IPS-NIHi11 (cell line): ENCODE measurements at regions not wholly inside any gene's neighbourhood (a gene's known extent, or its start where the extent isn't known, plus 50 kb on each side); places are given as distances from the start of the nearest gene placed in this dataset.

Experiments used
- DNase-seq: peaks from one replicate; pipeline ENCODE4 v3.0.0; 2012; ENCODE audit warnings: mixed read lengths, low spot score

DNA sequence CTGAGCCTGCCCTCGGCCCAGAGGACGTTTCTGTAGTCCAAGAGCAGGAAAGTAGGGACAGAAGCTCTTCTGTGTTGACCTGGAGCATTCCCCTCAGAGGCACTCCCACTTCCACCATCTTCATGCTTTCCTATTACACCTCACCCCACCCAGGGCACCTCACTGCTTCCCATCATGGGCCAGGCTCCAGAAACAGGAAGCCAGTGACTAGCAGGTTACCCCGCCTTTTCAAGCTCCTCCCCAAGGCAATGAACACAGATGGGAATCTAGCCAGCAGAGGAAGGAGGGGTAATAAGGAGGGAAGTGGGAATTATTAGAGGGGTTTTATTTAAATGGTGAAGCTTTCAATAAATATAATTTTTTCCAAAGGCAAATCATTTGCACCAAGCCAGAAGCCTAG, 308.8 kb upstream of the MGAT5 start:
- DNase-seq: no peak

DNA sequence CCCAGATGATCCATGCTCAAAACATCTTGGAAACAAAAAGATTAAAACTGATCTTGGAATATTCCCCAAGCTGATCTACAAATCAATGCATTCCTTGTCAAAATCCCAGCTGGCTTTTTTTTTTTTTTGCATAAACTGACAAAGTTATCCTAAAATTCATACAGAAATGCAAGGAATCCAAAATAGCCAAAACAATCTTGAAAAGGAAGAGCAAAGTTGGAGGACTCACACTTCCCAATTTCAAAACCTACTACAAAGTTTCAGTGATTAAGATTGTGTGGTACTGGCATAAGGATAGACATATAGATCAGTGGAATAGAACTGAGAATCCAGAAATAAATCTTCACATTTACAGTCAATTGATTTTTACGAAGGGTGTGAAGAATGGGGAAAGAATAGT, 306.8 kb upstream of the MGAT5 start:
- no peak for DNase-seq

DNA sequence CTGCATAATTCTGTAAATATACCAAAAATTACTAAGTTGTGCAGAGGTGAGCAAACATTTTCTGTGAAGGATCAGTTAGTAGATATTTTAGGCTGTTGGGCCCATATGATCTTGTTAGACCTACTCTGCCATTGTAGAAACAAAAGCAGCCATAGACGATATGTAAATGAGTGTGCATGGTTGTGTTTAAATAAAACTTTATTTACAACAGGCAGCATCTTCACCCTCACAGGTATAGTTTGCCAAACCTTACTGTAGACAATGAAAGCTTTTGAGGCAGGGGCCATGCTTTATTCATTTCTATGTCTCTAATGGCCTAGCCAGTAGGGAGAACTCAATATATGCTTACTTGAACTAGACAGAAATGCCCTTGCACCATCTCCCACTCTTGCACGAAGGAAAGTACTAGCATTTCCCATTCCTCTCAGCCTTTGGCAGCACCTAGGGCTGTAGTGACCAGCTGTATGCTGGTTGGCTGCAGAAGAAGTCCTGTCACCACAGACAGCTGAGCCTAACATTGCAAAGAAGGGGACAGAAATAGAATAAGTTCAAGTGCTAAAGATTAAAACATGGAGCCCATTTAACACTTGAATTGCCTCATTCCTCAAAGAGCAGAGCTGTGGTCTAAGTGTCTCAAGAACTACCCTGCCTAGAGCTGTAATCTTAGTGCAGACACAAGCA, 305.1 kb upstream of the MGAT5 start:
- no peak for DNase-seq

DNA sequence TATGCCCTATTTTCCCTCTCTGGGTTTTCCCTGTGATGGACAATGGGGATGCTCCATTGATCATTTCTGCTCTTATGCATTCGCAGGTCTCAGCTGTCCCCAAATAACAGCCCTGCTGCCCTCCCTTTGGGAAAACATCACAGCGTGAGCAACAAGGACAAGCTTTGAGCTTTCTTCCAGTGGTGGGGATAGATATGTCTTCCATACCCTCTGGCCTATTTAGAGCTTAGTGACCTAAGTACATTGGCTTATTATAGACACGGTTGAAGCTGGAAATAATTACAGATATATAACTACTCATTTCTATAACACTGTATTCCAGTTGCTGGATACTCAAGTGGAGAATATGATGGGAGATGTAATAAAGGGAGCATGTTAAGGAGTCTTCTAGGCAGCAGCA, 304.3 kb upstream of the MGAT5 start:
- no peak for DNase-seq

DNA sequence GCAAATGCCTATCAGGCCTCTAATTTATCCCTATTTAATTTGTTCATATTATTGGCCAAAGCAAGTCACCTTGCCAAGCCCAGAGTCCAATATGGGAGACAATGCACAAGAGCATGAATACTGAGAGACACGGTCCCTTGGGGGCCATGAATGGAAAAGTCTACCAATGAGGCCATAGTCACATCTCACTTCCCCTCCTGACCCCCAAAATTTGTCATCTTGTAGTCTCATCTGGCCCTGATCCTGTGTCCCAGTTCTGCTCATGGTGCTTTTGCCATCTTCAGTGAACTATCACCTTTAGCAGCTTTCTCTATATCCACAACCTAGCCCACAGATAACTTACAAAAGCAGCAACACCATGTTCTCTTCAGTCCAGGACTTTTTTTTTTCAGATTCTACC, 302.7 kb upstream of the MGAT5 start:
- no peak for DNase-seq

DNA sequence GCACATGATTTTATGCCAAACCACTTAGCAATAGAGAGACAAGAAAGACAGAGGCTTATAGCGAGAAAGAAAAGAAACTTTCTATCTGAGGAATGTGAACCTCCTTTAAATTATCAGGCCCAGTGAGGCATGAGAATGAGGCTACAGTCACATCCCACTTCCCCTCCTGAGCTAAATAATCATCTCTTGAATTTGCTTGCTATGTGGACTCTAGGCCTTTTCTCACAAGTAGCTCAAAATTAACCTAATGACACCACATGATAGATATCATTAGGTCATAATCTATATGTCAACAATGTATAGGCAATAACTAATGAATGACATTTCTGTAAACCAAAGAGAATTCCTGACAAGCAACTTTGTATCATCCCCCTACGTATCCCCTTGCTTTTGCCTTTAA, 301.5 kb upstream of the MGAT5 start:
- DNase-seq: no peak

DNA sequence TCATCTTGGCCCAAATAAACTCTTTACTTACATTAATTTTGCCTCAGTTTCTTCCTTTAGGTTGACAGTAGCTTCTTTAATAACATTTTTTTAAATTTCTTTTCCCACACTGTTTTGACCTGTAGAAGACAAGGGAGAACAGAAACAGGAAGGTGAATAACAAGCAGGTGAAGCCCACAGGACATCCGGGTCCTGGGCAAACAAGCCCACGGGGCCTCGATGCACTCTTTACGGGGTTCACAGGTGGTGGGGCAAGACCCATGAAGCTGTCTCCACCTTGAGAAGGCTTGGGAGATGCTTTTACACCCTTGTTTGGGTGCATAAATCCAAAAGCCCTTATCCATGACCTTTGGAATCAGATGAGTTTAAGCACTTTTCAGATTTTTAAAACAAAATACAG, 301.0 kb upstream of the MGAT5 start:
- DNase-seq: no peak

DNA sequence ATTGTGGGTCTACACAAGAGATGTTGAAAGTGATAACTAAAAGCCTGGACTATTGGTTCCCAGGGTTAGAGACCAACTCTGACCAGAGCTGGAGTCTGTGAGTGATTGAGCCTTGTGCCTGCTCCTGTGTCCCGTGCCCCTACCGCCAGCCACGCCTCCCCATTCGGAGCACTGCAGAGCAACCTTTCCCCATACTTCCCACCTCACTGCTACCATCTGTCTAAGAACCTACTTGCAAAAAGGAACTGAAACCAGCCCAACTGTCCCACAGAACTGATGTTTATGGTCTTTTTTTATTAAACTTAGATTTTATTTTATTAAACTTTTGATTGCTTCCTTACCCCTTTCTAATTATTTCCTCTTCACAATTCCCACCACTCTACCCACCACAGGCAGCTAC, 300.3 kb upstream of the MGAT5 start:
- DNase-seq: no peak

DNA sequence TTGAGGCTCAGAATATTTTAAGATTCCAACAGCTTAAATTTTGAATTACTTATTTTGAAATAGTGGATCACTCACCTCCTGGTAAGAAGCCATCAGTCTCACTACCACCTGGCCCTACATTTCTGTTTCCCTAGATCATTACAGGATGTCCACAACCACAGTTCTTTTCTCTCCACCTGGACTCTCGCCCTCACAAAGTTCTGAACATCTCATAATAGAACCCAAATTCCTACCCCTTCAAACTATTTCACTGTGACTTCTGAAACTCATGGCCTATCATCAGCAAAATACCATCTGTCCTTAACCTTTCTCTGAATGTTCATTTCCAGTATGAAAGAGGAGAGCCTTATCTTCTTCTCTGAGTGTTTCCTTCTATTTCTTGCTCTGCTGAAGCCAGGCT, 299.2 kb upstream of the MGAT5 start:
- no peak for DNase-seq

DNA sequence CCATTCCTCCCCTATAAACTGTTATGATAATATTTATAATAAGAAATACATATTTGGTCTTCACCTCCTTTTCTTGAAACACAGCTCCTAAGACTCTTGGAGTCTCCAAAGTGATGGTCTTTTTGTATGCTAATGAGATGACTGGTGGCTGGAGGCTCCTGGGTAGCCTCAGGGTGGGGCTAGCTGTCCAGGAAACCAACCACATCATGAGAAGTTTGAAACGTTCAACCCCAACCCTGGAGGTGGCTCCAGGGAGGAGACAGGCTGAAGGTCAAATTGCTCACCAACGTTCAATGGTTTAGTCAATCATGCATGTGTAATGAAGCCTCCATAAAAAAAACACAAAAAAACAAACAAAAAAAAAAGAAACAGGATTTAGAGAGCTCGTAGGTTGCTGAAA, 298.7 kb upstream of the MGAT5 start:
- DNase-seq: no peak

DNA sequence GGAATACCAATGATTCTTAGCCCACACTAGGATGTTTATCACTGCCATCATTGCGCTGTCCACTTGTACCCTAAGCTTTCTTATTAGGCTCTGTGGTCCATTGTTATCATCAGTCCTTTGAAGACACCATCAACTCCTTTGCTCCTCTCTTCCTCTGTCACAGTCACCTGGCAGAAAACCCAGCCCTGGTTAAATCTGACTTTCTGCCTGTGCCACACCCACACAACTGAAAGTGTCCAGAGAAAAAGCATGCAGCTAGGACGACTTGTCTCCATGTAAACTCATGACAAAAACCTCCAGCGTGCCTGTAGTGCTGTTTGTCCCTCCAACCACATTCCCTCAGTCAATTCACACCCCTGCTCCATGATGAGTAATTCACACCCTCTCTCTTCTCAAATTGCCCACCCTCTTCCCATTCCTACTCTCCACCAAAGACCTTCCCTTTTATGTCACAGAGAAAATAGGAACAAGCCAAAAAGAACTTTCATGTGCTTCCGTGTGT, 297.4 kb upstream of the MGAT5 start:
- no peak for DNase-seq

DNA sequence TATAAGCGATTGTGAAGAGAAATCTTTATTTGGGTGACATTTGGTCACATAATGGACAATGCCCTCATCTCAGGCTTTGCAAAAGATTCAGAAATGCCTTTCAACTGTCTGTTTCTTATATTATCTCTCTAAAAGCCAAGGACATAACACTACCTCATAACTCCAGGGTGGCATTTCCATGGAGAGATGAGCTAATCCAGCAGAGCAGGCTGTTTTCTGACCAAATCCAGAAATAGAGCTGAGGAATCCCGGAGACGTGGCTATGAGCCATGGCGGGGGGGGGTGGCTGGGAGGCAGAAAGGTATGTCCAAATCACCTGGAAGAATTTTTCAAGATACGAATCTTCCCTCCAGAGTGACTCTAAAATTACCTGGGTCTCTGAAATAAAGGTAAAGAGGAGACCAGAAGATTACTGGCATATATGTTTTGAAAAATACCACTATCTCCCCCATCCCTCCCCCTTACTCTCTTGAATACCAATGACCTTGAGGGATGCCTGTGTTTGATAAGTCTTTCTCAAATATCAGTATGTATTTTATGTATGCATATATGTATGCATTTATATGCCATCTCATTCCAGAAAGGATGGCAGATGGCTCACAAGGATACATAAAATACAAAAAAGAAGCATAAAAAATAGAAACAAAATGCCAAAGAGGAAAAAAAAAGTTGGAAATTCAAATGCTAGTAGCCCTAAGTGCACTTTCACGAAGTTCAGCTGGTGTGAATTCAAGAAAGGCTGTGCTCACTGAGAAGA, 296.0 kb upstream of the MGAT5 start:
- DNase-seq: no peak

DNA sequence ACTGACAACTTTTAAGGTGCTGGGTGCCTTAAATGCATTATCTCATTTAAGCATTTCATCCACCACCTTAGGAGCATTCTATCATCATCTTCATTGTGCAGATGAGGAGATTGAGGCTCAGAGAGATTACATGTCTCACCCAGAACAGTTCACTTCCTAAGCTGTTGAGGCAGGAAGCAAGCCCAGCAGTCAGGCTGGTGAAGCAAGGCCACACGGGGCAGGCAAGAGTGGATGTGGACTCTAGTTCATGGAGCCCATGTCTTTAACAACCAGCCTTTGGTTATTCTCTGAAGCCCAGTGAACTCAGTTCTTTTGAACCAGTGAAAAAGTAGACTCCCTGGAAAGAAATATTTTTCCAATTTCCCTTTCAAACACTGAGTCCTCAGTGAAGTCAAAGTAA, 294.8 kb upstream of the MGAT5 start:
- DNase-seq: no peak

DNA sequence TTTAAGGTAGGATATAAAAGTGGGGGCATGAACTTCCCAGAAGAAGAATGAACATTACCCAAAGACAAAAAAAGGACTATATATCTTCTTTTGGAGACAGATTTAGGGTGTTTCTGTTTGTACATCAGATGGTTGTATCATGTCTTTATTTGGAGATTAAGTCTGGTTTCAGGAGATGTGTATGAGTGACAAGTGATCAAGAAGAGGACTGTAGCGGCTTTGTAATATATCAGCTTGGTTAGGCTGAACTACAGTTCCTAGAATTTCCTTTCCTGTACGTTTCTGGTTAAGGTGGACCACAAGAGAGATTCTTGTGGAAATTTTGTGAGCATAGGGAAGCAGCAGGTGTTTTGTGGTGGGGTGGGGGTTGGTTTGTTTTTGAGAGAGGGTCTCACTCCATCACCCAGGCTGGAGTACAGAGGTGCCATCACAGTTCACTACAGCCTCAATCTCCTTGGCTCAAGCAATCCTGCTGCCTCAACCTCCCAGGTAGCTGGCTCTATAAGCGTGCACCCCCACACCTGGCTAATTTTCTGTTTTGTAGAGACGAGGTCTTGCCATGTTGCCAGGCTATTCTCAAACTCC, 287.1 kb upstream of the MGAT5 start:
- no peak for DNase-seq

DNA sequence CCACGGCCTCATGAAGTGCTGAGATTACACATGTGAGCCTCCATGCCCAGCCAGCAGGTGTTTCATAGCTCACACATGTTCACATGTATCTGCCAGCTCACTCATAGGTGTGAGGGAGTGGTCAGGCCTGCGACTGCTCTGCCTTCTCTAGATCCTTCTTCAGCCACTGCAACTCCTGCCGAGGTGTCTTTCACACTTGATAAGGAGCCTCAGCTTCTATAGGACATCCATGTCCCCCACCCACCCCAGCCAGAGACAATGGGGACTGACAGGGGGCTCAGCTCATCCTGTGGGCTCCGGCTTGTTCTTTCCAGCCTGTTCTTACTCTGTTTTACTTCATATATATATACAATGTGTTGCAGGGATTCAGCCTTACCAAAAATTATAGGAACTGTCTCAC, 286.5 kb upstream of the MGAT5 start:
- no peak for DNase-seq

DNA sequence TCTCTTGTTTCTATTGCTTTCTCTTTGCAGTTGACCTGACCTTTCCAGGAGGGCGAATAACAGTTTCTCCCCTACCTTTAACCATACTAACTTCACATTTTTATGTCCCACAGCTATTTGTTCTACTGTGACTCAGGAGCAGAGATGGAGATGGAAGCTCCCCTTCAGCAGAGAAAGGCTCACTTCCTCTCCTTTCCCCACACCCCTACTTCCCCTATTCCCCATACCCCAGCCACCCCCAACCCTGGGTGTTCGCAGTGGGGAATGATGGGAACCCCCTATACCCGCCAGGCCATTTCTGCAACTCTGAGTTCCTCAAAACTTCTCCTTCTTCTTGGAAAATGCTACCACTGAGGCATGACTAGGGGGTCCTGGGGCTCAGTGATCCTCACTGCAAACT, 285.4 kb upstream of the MGAT5 start:
- no peak for DNase-seq

DNA sequence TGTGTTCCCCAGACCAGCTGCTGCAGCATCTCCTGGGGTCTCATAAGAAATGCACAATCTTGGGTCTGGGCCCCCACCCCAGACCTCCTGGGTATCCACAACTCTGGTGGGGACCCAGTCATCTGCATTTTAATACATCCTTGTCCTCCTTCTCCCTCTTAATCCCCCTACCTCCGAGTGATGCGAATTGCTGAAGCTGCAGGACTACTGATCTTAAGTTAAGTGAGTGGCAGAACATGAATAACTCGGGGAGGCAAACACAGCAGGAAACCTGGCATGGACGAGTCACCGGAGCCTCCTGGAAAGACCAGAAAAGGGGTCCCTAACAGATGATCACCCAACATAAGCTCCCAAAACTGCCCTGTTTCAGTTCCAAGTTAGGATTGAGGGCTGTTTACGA, 283.2 kb upstream of the MGAT5 start:
- no peak for DNase-seq

DNA sequence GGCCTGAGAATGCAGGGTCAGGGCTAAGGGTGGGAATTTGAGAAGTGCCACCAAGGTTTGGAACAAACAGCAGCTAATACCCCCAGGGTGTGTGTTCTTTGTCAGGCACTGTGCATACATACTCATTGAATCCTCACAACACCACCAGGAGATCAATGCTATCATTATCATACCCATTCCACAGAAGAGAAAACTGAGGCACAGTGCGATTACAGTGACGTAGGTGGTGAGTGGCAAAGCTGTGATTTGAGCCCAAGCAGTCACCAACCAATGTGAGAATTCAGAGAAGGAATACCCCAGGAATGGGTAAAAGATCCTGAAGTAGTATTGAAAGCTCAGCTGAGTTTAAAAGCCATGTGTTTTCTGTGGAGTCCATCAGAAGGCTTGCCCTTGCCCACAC, 281.6 kb upstream of the MGAT5 start:
- DNase-seq: no peak

DNA sequence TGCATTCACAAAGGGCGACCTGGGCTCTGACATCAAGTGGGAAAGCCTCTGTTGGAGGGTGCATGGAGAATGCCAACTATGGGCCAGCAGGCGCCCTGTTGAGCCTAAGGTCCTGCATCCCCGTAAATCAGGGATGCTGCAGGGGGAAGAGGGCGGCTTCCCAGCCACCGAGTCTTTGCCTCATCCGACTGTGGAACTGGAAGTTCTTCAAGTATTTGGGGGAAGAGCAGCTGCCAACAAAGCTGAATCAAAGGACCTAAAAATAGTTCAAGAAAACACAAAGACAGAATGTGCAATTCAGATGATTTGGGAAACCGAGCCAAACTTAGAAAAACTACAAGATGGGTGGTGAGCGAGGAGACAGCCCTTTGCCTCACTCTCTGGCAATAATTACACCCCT, 281.1 kb upstream of the MGAT5 start:
- DNase-seq: no peak

DNA sequence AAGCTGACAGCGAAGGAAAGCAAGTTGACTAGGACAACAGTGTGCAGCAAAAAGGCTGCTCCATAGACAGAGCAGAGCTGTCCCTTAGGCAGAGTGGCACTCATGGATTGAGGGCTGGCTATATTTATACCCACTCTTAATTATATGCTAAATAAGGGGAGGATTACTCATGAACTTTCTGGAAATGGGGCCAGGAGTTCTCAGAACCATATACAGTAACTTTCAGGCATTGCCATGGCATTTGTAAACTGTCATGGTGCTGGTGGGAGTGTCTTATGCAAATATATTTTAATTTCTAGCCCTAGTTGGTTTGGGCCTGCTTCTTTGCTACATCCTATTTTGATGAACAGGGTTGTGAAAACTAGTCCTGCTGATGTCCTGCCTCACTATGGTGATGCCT, 279.5 kb upstream of the MGAT5 start:
- DNase-seq: no peak

DNA sequence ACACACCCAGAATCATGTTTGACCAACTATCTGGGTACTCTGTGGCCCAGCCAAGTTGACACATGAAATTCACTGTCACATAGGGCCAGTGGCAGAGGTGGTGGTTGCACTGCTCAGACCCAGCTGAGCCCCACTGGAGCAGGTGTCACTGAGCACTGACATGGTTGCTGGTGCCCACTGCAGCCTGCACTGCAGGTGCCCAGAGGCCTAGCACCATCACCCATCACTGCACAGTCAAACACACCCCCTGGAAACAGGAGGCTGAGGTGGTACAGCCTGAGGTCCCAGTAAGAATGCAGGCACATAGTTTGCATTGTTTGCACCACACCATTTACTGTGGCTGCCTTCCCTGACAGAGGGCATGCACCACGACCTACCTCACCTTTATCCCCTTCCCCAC, 278.7 kb upstream of the MGAT5 start:
- no peak for DNase-seq

DNA sequence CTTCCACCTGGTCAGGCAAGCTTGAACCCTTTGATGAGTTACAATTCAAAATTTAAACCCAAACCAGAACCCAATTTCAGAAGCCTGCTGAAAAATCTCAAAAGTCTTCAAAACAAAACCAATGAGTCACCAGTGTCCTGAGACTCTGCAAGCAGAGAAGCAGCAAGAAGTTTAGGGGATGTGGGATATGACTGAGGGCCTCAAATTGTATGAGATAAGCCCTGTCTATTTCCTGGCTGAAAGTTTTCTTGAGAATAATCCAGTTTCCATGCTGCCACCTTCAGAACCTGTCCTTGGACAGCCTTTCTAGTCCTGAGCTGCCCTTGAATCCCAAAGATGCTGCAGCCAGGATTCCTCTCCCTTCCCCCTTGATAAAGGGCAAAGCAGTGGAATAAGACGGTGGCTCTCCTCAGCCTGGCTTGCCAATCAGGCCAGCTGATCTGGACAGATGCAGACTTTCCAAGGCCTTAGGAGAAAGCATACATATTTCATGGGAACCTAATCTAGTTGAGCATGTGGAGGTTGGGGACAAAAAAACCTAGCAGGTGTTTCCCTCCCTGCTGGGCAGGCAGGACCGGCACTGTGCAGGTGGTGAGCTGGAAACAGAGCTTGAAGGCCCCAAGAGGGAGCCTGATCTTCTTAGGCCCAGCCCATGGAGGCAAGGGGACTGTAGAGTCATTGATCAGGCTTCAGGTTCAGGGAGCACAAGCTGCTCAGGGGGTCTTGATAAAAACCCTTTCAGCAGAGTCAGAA, 278.0 kb upstream of the MGAT5 start:
- DNase-seq: no peak

DNA sequence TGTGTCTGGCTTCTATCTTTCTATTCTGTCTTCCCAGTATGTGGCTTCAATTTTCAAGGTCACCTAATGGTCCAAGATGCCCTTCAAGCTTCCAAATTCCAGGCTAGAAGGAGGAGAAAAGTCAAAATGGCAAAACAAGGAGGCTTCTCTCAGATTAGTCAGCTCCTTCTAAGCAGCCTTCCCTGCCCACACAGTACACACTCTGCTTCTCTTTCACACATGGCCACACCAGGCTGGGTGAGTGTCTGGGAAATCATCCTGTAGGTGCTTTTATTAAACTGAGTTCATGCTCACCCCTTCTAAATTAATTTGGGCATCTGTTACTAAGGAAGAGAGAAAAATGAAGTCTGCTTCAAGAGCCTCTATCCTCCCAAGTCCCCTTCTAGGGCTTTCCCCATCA, 277.2 kb upstream of the MGAT5 start:
- DNase-seq: no peak
